Breast epithelium (tissue), 4 donors: ENCODE measurements at regions not wholly inside any gene's neighbourhood (a gene's known extent, or its start where the extent isn't known, plus 50 kb on each side); places are given as distances from the start of the nearest gene placed in this dataset.

Source experiments
- DNase-seq, 2 donors: peaks; one replicate each; pipeline ENCODE4 v3.0.0-alpha.2; 2019; ENCODE audit warnings: low spot score in 2 of 2
- H3K27ac ChIP-seq, 2 donors: fragments of 200-600 bp; sonication (generic) in 1 of 2; one replicate each; pipeline ENCODE4 v1.5.1; 2016 to 2019; ENCODE audit warnings: mild to moderate bottlenecking in 1 of 2
- H3K27me3 ChIP-seq, 2 donors: fragments of 200-600 bp; sonication (generic) in 1 of 2; one replicate each; pipeline versions ENCODE4 v1.5.1 to v1.6.0; 2017 to 2019; ENCODE audit warnings: control low read depth in 1 of 2, mild to moderate bottlenecking in 1 of 2
- H3K36me3 ChIP-seq: fragments of 200-600 bp; one replicate; pipeline ENCODE4 v1.5.1; 2019
- H3K4me1 ChIP-seq, 2 donors: fragments of 200-600 bp; sonication (generic); one replicate each; pipeline ENCODE4 v1.5.1; 2016 to 2019; ENCODE audit warnings: control low read depth in 1 of 2
- H3K4me3 ChIP-seq, 3 donors: fragments of 200-600 bp; sonication (generic); 1 replicate in 2 of 3; 2 replicates in 1 of 3; pipeline ENCODE4 v1.5.1; 2016 to 2019; ENCODE audit warnings: mild to moderate bottlenecking in 3 of 3, moderate library complexity in 2 of 3
- H3K9me3 ChIP-seq, 2 donors: fragments of 200-600 bp; sonication (generic) in 1 of 2; one replicate each; pipeline ENCODE4 v1.5.1; 2016 to 2019; ENCODE audit warnings: control low read depth in 1 of 2
- POLR2A ChIP-seq: fragments of 450-650 bp; IDR thresholded peaks from one replicate; pipeline ENCODE4 v1.6.1; 2016; ENCODE audit warnings: antibody characterized with exemption, mild to moderate bottlenecking, moderate library complexity
- POLR2AphosphoS5 ChIP-seq, 3 donors: sonication (generic); formaldehyde crosslinking; IDR thresholded peaks; one replicate each; pipeline ENCODE4 v1.6.1; 2017; ENCODE audit warnings: antibody characterized with exemption in 3 of 3
- intact Hi-C: fragments of 100-400 bp; cut with DNase I; formaldehyde crosslinking; loops from one replicate; pipeline ENCODE4 v1.15.1; 2023; ENCODE audit warnings: low total_unique reads
- TF ChIP-seq, protein P1 (sequence below), 3 donors: fragments of 450-650 bp; IDR thresholded peaks; one replicate each; pipeline ENCODE4 v1.5.1; 2016 to 2017; ENCODE audit warnings: antibody characterized with exemption in 3 of 3, mild to moderate bottlenecking in 3 of 3, moderate library complexity in 3 of 3

DNA sequence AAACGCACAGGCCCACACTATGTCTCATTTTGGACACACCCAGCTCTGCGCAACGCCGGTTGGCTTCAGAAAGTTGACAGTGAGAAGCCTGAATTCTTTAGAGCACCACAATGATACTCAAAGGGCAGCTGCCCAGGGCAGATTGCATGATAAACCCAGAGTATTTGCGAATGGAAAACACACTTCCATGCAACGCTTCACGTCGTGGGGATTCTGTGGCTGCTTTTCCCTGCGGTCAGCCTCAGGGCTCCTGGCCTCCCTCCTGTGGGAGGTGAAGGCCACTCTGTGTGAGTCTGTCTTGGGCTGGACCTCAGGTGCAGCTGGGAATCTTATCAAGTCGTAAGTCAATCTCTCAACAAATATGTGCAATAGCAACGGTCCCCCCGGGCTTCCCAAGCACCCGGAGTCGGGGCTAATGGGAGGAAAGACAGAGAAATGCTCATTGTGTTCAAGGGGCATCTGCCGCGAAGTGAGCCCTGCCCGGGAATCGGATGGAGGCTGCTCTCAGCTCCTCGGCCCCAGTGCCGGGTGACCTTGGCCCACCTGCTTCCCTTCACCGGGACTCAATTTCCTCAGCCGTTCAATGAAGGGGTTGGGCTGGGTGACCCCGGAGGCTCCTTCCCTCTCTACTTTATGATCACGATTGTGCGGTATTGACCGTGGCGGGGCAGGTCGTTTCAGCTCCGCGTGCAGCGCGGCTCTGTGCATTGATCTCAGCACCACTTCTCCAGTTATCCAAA is 623.6 kb downstream of the BRD1 start:
- no peak overlapping the region for H3K4me3 ChIP-seq
- intact Hi-C loops: loop anchor here (10.0 kb wide), 1 partner anchor 59 kb away; no protein-coding TSS in a partner anchor

DNA sequence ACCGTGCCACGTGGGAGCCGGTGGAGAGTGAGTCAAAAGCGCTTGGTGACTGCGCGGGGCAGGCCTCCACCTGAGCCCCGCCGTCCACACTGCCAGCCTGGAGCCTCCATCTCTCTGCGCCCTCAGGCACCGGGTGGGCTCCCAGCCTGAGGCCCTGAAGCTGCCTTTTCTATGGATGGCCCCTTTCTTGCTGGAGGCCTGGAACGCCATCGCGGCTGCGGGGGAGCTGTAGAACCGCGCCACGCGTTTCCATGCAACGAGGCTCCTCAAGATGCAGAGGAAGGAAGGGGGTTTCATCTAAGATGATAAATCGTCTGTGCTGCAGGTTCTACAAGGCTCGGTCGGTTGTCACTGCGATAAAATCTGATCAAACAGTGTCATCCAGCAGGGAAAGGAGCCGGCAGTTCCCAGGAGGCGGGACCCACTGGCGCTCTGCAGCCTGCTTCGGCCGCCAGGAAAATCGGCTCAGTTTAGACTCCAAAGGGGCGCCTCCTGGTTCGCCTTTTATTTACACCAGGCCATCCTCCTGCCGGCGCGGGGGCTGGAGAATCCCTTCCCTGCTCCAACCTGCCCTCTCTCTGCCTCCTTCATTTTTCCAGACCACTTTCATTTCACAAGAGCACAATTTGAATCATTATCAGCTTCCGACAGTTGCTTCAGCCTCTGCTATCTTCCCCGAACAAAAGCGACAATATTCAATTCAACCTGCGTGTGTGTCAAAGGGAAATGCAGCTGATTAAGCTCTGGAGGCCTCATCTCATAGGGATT is 624.4 kb downstream of the BRD1 start:
- no peak overlapping the region for H3K27ac ChIP-seq
- H3K9me3 ChIP-seq: no peaks in the 10 kb centered on the region
- no peaks in the 10 kb centered on the region for H3K4me1 ChIP-seq
- peaks cover 0 to 70% of the 10 kb centered on the region in 2 donors for H3K27me3 ChIP-seq
- no peak for TF ChIP-seq POLR2AphosphoS5 (IDR thresholded peaks at IDR 0.05)
- no peak for TF ChIP-seq POLR2A
- no peak overlapping the region for H3K4me3 ChIP-seq
- H3K36me3 ChIP-seq: no peaks in the 10 kb centered on the region
- peak in 1 of 2 donors; percentile 41 for DNase-seq
- intact Hi-C loops: loop anchor here (10.0 kb wide), 1 partner anchor 58 kb away; no protein-coding TSS in a partner anchor

More for the DNA sequence above, 623.6 kb downstream of the BRD1 start:
- TF ChIP-seq, protein P1, sequence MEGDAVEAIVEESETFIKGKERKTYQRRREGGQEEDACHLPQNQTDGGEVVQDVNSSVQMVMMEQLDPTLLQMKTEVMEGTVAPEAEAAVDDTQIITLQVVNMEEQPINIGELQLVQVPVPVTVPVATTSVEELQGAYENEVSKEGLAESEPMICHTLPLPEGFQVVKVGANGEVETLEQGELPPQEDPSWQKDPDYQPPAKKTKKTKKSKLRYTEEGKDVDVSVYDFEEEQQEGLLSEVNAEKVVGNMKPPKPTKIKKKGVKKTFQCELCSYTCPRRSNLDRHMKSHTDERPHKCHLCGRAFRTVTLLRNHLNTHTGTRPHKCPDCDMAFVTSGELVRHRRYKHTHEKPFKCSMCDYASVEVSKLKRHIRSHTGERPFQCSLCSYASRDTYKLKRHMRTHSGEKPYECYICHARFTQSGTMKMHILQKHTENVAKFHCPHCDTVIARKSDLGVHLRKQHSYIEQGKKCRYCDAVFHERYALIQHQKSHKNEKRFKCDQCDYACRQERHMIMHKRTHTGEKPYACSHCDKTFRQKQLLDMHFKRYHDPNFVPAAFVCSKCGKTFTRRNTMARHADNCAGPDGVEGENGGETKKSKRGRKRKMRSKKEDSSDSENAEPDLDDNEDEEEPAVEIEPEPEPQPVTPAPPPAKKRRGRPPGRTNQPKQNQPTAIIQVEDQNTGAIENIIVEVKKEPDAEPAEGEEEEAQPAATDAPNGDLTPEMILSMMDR (IDR thresholded peaks at IDR 0.05): no peak
- no peak for TF ChIP-seq POLR2AphosphoS5 (IDR thresholded peaks at IDR 0.05)
- no peak for TF ChIP-seq POLR2A
- H3K27ac ChIP-seq: no peak overlapping the region
- no peaks in the 10 kb centered on the region for H3K4me1 ChIP-seq
- DNase-seq: peak in 1 of 2 donors; percentile 19
- no peaks in the 10 kb centered on the region for H3K9me3 ChIP-seq
- no peaks in the 10 kb centered on the region for H3K36me3 ChIP-seq
- peaks cover 0 to 66% of the 10 kb centered on the region in 2 donors for H3K27me3 ChIP-seq

DNA sequence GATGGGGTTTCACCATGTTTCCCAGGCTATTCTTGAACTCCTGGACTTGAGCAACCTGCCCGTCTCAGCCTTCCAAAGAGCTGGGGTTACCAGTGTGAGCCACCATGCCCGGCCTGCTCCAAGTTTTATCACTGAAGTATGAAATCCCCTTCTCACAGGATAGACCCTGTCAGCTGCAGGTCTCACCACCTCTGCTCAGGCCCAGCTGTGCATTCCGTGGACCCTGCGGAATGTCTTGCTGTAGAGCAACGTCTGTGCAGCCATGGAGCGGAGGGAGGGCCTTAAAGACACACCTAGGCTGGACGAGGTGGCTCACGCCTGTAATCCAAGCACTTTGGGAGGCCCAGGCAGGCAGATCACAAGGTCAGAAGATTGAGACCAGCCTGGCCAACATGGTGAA is 625.4 kb downstream of the BRD1 start:
- no peak overlapping the region for H3K4me3 ChIP-seq
- intact Hi-C loops: loop anchor here (10.0 kb wide), 1 partner anchor 57 kb away; no protein-coding TSS in a partner anchor
- TF ChIP-seq POLR2A (no peak), POLR2AphosphoS5 (IDR thresholded peaks at IDR 0.05) (no peak)
- TF ChIP-seq, protein P1 (IDR thresholded peaks at IDR 0.05): no peak
- no peak overlapping the region for H3K27ac ChIP-seq
- H3K4me1 ChIP-seq: no peaks in the 10 kb centered on the region
- H3K9me3 ChIP-seq: no peaks in the 10 kb centered on the region
- peaks cover 0 to 75% of the 10 kb centered on the region in 2 donors for H3K27me3 ChIP-seq
- DNase-seq: peak in 1 of 2 donors; percentile 25
- no peaks in the 10 kb centered on the region for H3K36me3 ChIP-seq

DNA sequence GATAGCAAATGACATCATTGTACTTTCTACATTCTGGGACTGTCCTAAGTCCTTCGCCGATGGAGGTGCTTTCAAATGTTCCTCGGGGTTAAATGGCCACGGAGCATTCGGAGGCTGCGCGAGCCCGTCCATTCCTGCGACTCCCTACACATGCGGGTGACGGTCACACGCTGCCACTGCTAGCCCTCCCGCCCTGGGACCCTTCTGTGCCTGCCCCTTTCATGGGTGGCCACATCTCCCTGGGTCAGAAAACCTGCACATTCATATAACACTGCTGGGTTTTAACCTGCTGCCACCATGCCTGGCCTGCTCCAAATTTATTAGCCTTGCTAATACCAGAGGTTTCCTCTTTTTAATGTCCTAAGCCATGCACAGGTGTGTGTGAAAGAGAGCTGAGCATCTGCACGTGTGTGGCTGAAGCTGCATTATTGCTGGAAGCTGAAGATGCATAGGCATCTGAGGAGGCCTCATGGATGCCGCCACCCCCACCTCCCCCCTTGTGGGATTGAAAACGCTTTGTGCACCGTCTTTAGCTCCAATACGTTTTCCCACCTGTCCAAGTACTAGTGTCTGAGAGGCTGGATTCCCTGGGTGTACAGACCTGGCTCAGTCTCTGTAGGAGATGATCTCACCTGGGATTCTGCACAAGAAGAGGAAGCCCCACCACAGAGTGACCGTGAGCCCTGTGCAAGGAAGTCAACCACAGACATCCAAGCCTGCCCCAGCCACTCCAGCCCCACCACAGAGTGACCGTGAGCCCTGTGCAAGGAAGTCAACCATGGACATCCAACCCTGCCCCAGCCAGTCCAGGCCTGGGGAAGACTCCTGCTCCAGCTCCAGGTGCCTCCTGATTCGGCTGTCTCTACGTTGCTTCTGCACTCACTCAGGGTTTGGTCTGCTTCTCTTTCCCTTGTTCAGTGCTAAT is 626.4 kb downstream of the BRD1 start:
- H3K9me3 ChIP-seq: no peaks in the 10 kb centered on the region
- no peak overlapping the region for H3K27ac ChIP-seq
- H3K4me1 ChIP-seq: no peaks in the 10 kb centered on the region
- no peaks in the 10 kb centered on the region for H3K36me3 ChIP-seq
- TF ChIP-seq POLR2AphosphoS5 (IDR thresholded peaks at IDR 0.05): no peak
- no peak for TF ChIP-seq POLR2A
- TF ChIP-seq, protein P1 (IDR thresholded peaks at IDR 0.05): no peak
- intact Hi-C loops: loop anchor here (10.0 kb wide), 1 partner anchor 57 kb away; no protein-coding TSS in a partner anchor
- H3K4me3 ChIP-seq: no peak overlapping the region
- peak in 1 of 2 donors; percentile 36 for DNase-seq
- H3K27me3 ChIP-seq: peaks cover 0 to 75% of the 10 kb centered on the region in 2 donors

DNA sequence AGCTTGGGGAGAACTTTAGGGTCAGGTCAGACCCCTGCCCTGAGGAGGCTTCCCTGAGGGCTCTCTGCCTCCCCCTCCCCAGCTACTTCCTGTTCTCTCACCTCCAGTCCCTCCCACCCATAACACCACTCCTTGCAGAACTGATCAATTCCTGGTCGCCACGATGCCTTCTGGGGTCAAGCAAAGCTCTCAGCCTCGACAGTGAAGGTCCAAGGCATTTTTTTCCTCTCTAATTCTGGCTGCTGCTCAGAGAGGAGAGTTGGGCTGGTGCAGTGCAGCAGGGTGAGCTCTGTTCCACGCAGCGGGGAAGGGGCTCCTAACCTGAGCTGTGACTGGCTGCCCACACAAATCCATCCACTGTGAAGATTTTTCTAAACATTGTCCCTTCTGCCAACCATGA is 628.4 kb downstream of the BRD1 start:
- peak in 1 of 2 donors; percentile 19 for DNase-seq
- TF ChIP-seq POLR2A: no peak
- TF ChIP-seq, protein P1 (IDR thresholded peaks at IDR 0.05): no peak
- peaks cover 0 to 69% of the 10 kb centered on the region in 2 donors for H3K27me3 ChIP-seq

More for the DNA sequence above, 628.4 kb downstream of the BRD1 start:
- intact Hi-C loops: no loop called here
- H3K4me1 ChIP-seq: no peaks in the 10 kb centered on the region
- H3K9me3 ChIP-seq: no peaks in the 10 kb centered on the region
- H3K4me3 ChIP-seq: no peak overlapping the region
- H3K36me3 ChIP-seq: no peaks in the 10 kb centered on the region
- H3K27ac ChIP-seq: no peak overlapping the region
